T-cell (primary cell): ENCODE measurements at regions not wholly inside any gene's neighbourhood (a gene's known extent, or its start where the extent isn't known, plus 50 kb on each side); places are given as distances from the start of the nearest gene placed in this dataset.
A peak's percentile ranks its signal among the peaks of the same experiment; 100 is the strongest.

Experiments used
- ATAC-seq, 4 experiments: fragments of 200-7000 bp in 3 of 4; fragments of 150-1000 bp in 1 of 4; cut with Tn5 transposase; replicated peaks in 1 of 4; 1 replicate in 3 of 4; 2 replicates in 1 of 4; pipeline ENCODE4 v1.10.0; 2021; ENCODE audit warnings: moderate library complexity in 3 of 4, mild to moderate bottlenecking in 2 of 4, moderate number of reproducible peaks in 1 of 4
- CTCF ChIA-PET, 2 donors: fragments of 300-600 bp; sonication (Branson Sonifier 250); formaldehyde crosslinking; loops; one replicate each; lab custom pipeline; 2022; ENCODE audit warnings: antibody characterized with exemption in 2 of 2; lab: Charles Lee
- POLR2A ChIA-PET, 2 donors: fragments of 300-600 bp; sonication (Branson Sonifier 250); formaldehyde crosslinking; loops; one replicate each; lab custom pipeline; 2022; ENCODE audit warnings: antibody characterized with exemption in 2 of 2; lab: Charles Lee
- DNase-seq, 35 experiments: peaks; one replicate each; pipeline versions ENCODE4 v3.0.0 to v3.0.0-alpha.2; 2013 to 2023
- H3K27ac ChIP-seq: one replicate; pipeline ENCODE4 v1.5.1; 2013; ENCODE audit warnings: low read length
- H3K27me3 ChIP-seq, 2 experiments: replicated peaks in 1 of 2; 1 replicate in 1 of 2; 2 replicates in 1 of 2; pipeline versions ENCODE4 v1.6.1 to v1.7.0; 2013; ENCODE audit warnings: low read length in 1 of 2, mixed read lengths in 1 of 2; ENCODE audit not compliant: control insufficient read depth in 2 of 2, insufficient read depth in 2 of 2; ENCODE audit errors: extremely low read depth in 1 of 2
- H3K36me3 ChIP-seq, 2 donors: 1 replicate in 1 of 2; 2 replicates in 1 of 2; pipeline versions ENCODE4 v1.6.1 to v1.7.0; 2013; ENCODE audit warnings: low read length in 1 of 2; ENCODE audit not compliant: control insufficient read depth in 2 of 2, insufficient read depth in 1 of 2; ENCODE audit errors: extremely low read depth in 1 of 2
- H3K4me1 ChIP-seq, 2 experiments: 1 replicate in 1 of 2; 2 replicates in 1 of 2; pipeline versions ENCODE4 v1.6.1 to v1.7.0; 2013; ENCODE audit warnings: low read length in 2 of 2, mixed read lengths in 1 of 2; ENCODE audit not compliant: insufficient read depth in 2 of 2, control insufficient read depth in 1 of 2; ENCODE audit errors: extremely low read depth in 1 of 2
- H3K4me3 ChIP-seq, 2 donors: 1 replicate in 1 of 2; 2 replicates in 1 of 2; pipeline versions ENCODE4 v1.5.1 to v1.7.0; 2013; ENCODE audit warnings: mild to moderate bottlenecking in 2 of 2, low read length in 1 of 2, moderate library complexity in 1 of 2; ENCODE audit not compliant: control insufficient read depth in 1 of 2; ENCODE audit errors: extremely low read depth in 1 of 2
- H3K9me3 ChIP-seq: 2 replicates; pipeline ENCODE4 v1.7.0; 2013
- H3K27ac Mint-ChIP-seq, 2 donors: one replicate each; pipeline ENCODE4 v1.8.0; 2020 to 2021; ENCODE audit warnings: mild to moderate bottlenecking in 2 of 2, mixed read lengths in 2 of 2
- H3K27me3 Mint-ChIP-seq, 2 donors: one replicate each; pipeline ENCODE4 v1.8.0; 2021 to 2022; ENCODE audit warnings: mixed read lengths in 2 of 2
- H3K36me3 Mint-ChIP-seq: one replicate; pipeline ENCODE4 v1.8.0; 2021; ENCODE audit warnings: mixed read lengths
- H3K4me1 Mint-ChIP-seq, 3 donors: one replicate each; pipeline ENCODE4 v1.8.0; 2020 to 2022; ENCODE audit warnings: mixed read lengths in 3 of 3, mild to moderate bottlenecking in 1 of 3
- H3K4me3 Mint-ChIP-seq, 3 donors: one replicate each; pipeline ENCODE4 v1.8.0; 2020 to 2022; ENCODE audit warnings: mild to moderate bottlenecking in 3 of 3, mixed read lengths in 3 of 3, moderate library complexity in 3 of 3
- H3K9me3 Mint-ChIP-seq, 3 donors: one replicate each; pipeline ENCODE4 v1.8.0; 2020 to 2022; ENCODE audit warnings: mixed read lengths in 3 of 3
- WGBS: methylation state at CpG from one replicate; pipeline ENCODE4 v1.1.5; 2013; ENCODE audit warnings: missing lambda C conversion rate; ENCODE audit not compliant: insufficient coverage; 5-methylcytosine and 5-hydroxymethylcytosine counted together

- H3K9me3 ChIP-seq = no peaks in the 10 kb centered on the region
- ChIA-PET POLR2A (no interaction called here), CTCF (interaction anchor here in 1 of 2 donors (0.6 kb wide), 1 partner anchor 248 kb away, joined by 8 read pairs; no protein-coding TSS in a partner anchor)
- 91% methylated on average over 7 of the region's 32 CpGs for WGBS
- no peaks in the 10 kb centered on the region for H3K27me3 ChIP-seq
- H3K36me3 Mint-ChIP-seq = no peaks in the 10 kb centered on the region
- H3K27ac Mint-ChIP-seq = no peak overlapping the region
- ATAC-seq (no peak), DNase-seq (peak in 1 of 35 experiments; percentile 12)
- no peaks in the 10 kb centered on the region for H3K27me3 Mint-ChIP-seq
- H3K4me1 Mint-ChIP-seq = peaks cover 0 to 10% (median 7%) of the 10 kb centered on the region in 3 donors
- no peak overlapping the region for H3K4me3 Mint-ChIP-seq
- no peaks in the 10 kb centered on the region for H3K36me3 ChIP-seq
- no peaks in the 10 kb centered on the region for H3K9me3 Mint-ChIP-seq
- H3K4me1 ChIP-seq = no peaks in the 10 kb centered on the region
- H3K27ac ChIP-seq = no peak overlapping the region
- no peak overlapping the region for H3K4me3 ChIP-seq
Measured at GRCh38 chrX:115889121-115889890, 281.2 kb upstream of the AGTR2 start.

- ATAC-seq = no peak
- Histone ChIP-seq H3K9me3 (no peaks in the 10 kb centered on the region), H3K4me3 (peak overlapping the region in 1 of 2 donors; percentile 40), H3K36me3 (no peaks in the 10 kb centered on the region), H3K4me1 (no peaks in the 10 kb centered on the region), H3K27ac (no peak overlapping the region), H3K27me3 (no peaks in the 10 kb centered on the region)
- 76% methylated on average over 3 of the region's 7 CpGs for WGBS
- POLR2A ChIA-PET = no interaction called here
- Mint-ChIP-seq H3K27me3 (no peaks in the 10 kb centered on the region), H3K36me3 (no peaks in the 10 kb centered on the region), H3K4me3 (peak overlapping the region in 1 of 3 donors; percentile 61), H3K9me3 (no peaks in the 10 kb centered on the region), H3K4me1 (peaks cover 0 to 10% (median 7%) of the 10 kb centered on the region in 3 donors), H3K27ac (no peak overlapping the region)
- CTCF ChIA-PET = interaction anchor here in 1 of 2 donors (0.7 kb wide), 1 partner anchor 50 kb away, joined by 3 read pairs; no protein-coding TSS in a partner anchor
- no peak for DNase-seq
Measured at GRCh38 chrX:115892056-115892708, 278.4 kb upstream of the AGTR2 start.

DNA sequence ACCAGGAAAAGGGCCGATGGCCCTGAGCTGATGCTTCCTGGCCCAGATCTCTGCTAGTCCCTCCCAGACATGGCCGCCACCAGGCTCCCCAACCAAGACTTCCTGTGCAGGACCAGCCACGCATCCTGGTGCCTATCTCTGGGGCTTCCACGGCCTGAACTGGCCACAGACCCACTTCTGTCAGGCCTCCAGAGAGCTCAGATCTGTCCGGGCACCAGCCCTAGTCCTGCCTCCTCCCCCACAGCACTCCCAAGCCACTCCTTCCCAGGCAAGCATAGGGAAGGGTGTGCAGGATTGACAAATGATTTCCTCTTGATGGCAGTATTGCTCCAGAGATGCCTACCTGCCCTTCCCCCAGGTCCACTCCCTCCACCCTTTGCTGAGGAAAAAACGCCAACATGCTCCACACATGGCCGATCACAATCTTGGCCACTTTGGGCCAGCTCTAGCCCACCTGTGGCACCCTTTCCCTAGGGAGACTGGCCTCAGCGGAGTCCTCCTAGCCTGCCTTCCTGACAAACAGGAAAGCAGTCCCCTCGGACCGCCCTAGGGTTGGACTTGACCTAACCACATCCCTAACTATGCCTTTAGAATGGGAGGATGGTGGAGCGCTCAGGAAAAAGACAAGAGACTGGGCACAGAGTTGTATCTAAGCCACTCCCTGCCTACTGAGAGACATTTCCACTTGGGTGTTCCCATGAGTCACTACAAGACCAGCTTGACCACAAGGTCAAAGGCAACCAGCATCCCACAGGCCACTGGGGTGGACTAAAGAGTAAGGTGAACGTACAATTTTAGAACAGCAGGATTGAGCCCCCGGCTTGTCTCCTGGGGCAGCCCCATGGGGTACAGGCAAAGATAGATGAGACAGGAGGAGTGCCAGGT, 277.5 kb upstream of the AGTR2 start:
- CTCF ChIA-PET = interaction anchor here in 1 of 2 donors (0.7 kb wide), 1 partner anchor 49 kb away, joined by 3 read pairs; no protein-coding TSS in a partner anchor
- DNase-seq (peak in 14 of 35 experiments; percentile 9 to 57 (median 41)), ATAC-seq (peak in 2 of 4 experiments; percentile 53 to 75)
- 86% methylated on average over 2 of the region's 13 CpGs for WGBS
- Histone ChIP-seq H3K27me3 (no peaks in the 10 kb centered on the region), H3K36me3 (no peaks in the 10 kb centered on the region), H3K9me3 (no peaks in the 10 kb centered on the region), H3K4me3 (peak overlapping the region in 1 of 2 donors; percentile 61), H3K27ac (no peak overlapping the region), H3K4me1 (no peaks in the 10 kb centered on the region)
- H3K27me3 Mint-ChIP-seq = no peaks in the 10 kb centered on the region
- no peaks in the 10 kb centered on the region for H3K9me3 Mint-ChIP-seq
- peaks cover 0 to 10% (median 7%) of the 10 kb centered on the region in 3 donors for H3K4me1 Mint-ChIP-seq
- peak overlapping the region in 2 of 3 donors; percentile 15 to 61 for H3K4me3 Mint-ChIP-seq
- peak overlapping the region in 1 of 2 donors; percentile 40 for H3K27ac Mint-ChIP-seq
- POLR2A ChIA-PET = no interaction called here
- H3K36me3 Mint-ChIP-seq = no peaks in the 10 kb centered on the region

DNA sequence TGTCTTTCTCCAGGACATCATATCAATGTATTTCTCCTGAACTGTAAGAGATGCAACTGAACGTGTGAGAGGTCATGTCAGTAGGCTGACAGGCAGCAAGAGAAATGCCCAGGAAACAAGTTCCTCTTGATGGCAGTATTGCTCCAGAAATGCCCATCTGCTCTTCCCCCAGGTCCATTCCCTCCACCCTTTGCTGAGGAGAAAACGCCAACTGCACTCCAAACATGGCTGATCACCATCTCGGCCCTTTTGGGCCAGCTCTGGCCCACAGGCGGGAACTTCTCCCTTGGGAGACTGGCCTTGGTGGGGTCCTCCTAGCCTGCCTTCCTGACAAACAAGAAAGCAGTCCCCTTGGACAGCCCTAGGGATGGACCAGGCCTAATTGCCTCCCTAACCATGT, 276.5 kb upstream of the AGTR2 start:
- POLR2A ChIA-PET = no interaction called here
- ATAC-seq (no peak), DNase-seq (peak in 1 of 35 experiments; percentile 5)
- 73% methylated on average over 2 of the region's 4 CpGs for WGBS
- peaks cover 0 to 15% (median 10%) of the 10 kb centered on the region in 3 donors for H3K4me1 Mint-ChIP-seq
- no peaks in the 10 kb centered on the region for H3K27me3 ChIP-seq
- no peaks in the 10 kb centered on the region for H3K36me3 Mint-ChIP-seq
- no peak overlapping the region for H3K27ac Mint-ChIP-seq
- no peaks in the 10 kb centered on the region for H3K36me3 ChIP-seq
- H3K27me3 Mint-ChIP-seq = no peaks in the 10 kb centered on the region
- peak overlapping the region in 1 of 3 donors; percentile 3 for H3K4me3 Mint-ChIP-seq
- no peaks in the 10 kb centered on the region for H3K9me3 ChIP-seq
- no peaks in the 10 kb centered on the region for H3K9me3 Mint-ChIP-seq
- no peak overlapping the region for H3K27ac ChIP-seq
- no peaks in the 10 kb centered on the region for H3K4me1 ChIP-seq
- no peak overlapping the region for H3K4me3 ChIP-seq
- CTCF ChIA-PET = no interaction called here

GRCh38 chrX:115895678-115896329, 274.7 kb upstream of the AGTR2 start:
- Histone ChIP-seq H3K36me3 (no peaks in the 10 kb centered on the region), H3K9me3 (no peaks in the 10 kb centered on the region), H3K4me1 (no peaks in the 10 kb centered on the region), H3K27me3 (no peaks in the 10 kb centered on the region), H3K27ac (no peak overlapping the region), H3K4me3 (no peak overlapping the region)
- Mint-ChIP-seq H3K4me3 (no peak overlapping the region), H3K9me3 (no peaks in the 10 kb centered on the region), H3K36me3 (no peaks in the 10 kb centered on the region), H3K27me3 (no peaks in the 10 kb centered on the region), H3K27ac (no peak overlapping the region), H3K4me1 (peaks cover 0 to 21% (median 12%) of the 10 kb centered on the region in 3 donors)
- ChIA-PET POLR2A (no interaction called here), CTCF (no interaction called here)
- WGBS = 94% methylated on average over 6 of the region's 6 CpGs
- no peak for ATAC-seq
- DNase-seq = no peak
